ENCODE measurements at regions not wholly inside any gene's neighbourhood (a gene's known extent, or its start where the extent isn't known, plus 50 kb on each side); places are given as distances from the start of the nearest gene placed in this dataset.

GRCh38 chr4:124201636-124202035, 510.9 kb downstream of the ANKRD50 start:
- H3K4me1 ChIP-seq (ENCODE audit: insufficient read depth, low read length), result no peaks in the 10 kb centered on the region
- no peaks in the 10 kb centered on the region for H3K27me3 ChIP-seq (ENCODE audit: insufficient read depth, low read length)
- H3K36me3 ChIP-seq (ENCODE audit: insufficient read depth, low read length), result no peaks in the 10 kb centered on the region
- no peak overlapping the region for H2AFZ ChIP-seq (ENCODE audit: low read depth, low read length)
- H3K4me3 ChIP-seq (ENCODE audit: low read length), result no peak overlapping the region
- no peaks in the 10 kb centered on the region for H3K9me3 ChIP-seq (ENCODE audit: low read length)

GRCh38 chr4:124202099-124202498, 510.4 kb downstream of the ANKRD50 start:
- no peaks in the 10 kb centered on the region for H3K36me3 ChIP-seq (ENCODE audit: insufficient read depth, low read length)
- no peaks in the 10 kb centered on the region for H3K27me3 ChIP-seq (ENCODE audit: insufficient read depth, low read length)
- H2AFZ ChIP-seq (ENCODE audit: low read depth, low read length), result no peak overlapping the region
- no peaks in the 10 kb centered on the region for H3K9me3 ChIP-seq (ENCODE audit: low read length)
- no peaks in the 10 kb centered on the region for H3K4me1 ChIP-seq (ENCODE audit: insufficient read depth, low read length)
- no peak overlapping the region for H3K4me3 ChIP-seq (ENCODE audit: low read length)

- H3K4me1 ChIP-seq (ENCODE audit: insufficient read depth, low read length), result no peaks in the 10 kb centered on the region
- no peak overlapping the region for H3K4me3 ChIP-seq (ENCODE audit: low read length)
- H2AFZ ChIP-seq (ENCODE audit: low read depth, low read length), result no peak overlapping the region
- H3K27me3 ChIP-seq (ENCODE audit: insufficient read depth, low read length), result no peaks in the 10 kb centered on the region
- no peaks in the 10 kb centered on the region for H3K9me3 ChIP-seq (ENCODE audit: low read length)
- H3K36me3 ChIP-seq (ENCODE audit: insufficient read depth, low read length), result no peaks in the 10 kb centered on the region
Observed at GRCh38 chr4:124203613-124204238, 508.8 kb downstream of the ANKRD50 start.

GRCh38 chr4:124206779-124207605, 505.5 kb downstream of the ANKRD50 start:
- Histone ChIP-seq H3K4me1 (ENCODE audit: insufficient read depth, low read length) (no peaks in the 10 kb centered on the region), H3K9me3 (ENCODE audit: low read length) (no peaks in the 10 kb centered on the region), H2AFZ (ENCODE audit: low read depth, low read length) (no peak overlapping the region), H3K36me3 (ENCODE audit: insufficient read depth, low read length) (no peaks in the 10 kb centered on the region), H3K27me3 (ENCODE audit: insufficient read depth, low read length) (no peaks in the 10 kb centered on the region), H3K4me3 (ENCODE audit: low read length) (no peak overlapping the region)

- no peaks in the 10 kb centered on the region for H3K27me3 ChIP-seq (ENCODE audit: insufficient read depth, low read length)
- no peaks in the 10 kb centered on the region for H3K4me1 ChIP-seq (ENCODE audit: insufficient read depth, low read length)
- no peaks in the 10 kb centered on the region for H3K9me3 ChIP-seq (ENCODE audit: low read length)
- no peaks in the 10 kb centered on the region for H3K36me3 ChIP-seq (ENCODE audit: insufficient read depth, low read length)
- H3K4me3 ChIP-seq (ENCODE audit: low read length), result no peak overlapping the region
- no peak overlapping the region for H2AFZ ChIP-seq (ENCODE audit: low read depth, low read length)
Observed at GRCh38 chr4:124209211-124209610, 503.3 kb downstream of the ANKRD50 start.

GRCh38 chr4:124209626-124210025, 502.9 kb downstream of the ANKRD50 start:
- no peaks in the 10 kb centered on the region for H3K4me1 ChIP-seq (ENCODE audit: insufficient read depth, low read length)
- no peaks in the 10 kb centered on the region for H3K36me3 ChIP-seq (ENCODE audit: insufficient read depth, low read length)
- no peaks in the 10 kb centered on the region for H3K9me3 ChIP-seq (ENCODE audit: low read length)
- H2AFZ ChIP-seq (ENCODE audit: low read depth, low read length), result no peak overlapping the region
- no peak overlapping the region for H3K4me3 ChIP-seq (ENCODE audit: low read length)
- H3K27me3 ChIP-seq (ENCODE audit: insufficient read depth, low read length), result no peaks in the 10 kb centered on the region

GRCh38 chr4:124210746-124211145, 501.8 kb downstream of the ANKRD50 start:
- Histone ChIP-seq H3K4me1 (ENCODE audit: insufficient read depth, low read length) (no peaks in the 10 kb centered on the region), H3K36me3 (ENCODE audit: insufficient read depth, low read length) (no peaks in the 10 kb centered on the region), H3K27me3 (ENCODE audit: insufficient read depth, low read length) (no peaks in the 10 kb centered on the region), H3K4me3 (ENCODE audit: low read length) (no peak overlapping the region), H3K9me3 (ENCODE audit: low read length) (no peaks in the 10 kb centered on the region), H2AFZ (ENCODE audit: low read depth, low read length) (no peak overlapping the region)

- Histone ChIP-seq H2AFZ (ENCODE audit: low read depth, low read length) (no peak overlapping the region), H3K4me1 (ENCODE audit: insufficient read depth, low read length) (no peaks in the 10 kb centered on the region), H3K27me3 (ENCODE audit: insufficient read depth, low read length) (no peaks in the 10 kb centered on the region), H3K9me3 (ENCODE audit: low read length) (no peaks in the 10 kb centered on the region), H3K36me3 (ENCODE audit: insufficient read depth, low read length) (no peaks in the 10 kb centered on the region), H3K4me3 (ENCODE audit: low read length) (no peak overlapping the region)
Observed at GRCh38 chr4:124212815-124213630, 499.5 kb downstream of the ANKRD50 start.

GRCh38 chr4:124219389-124219788, 493.1 kb downstream of the ANKRD50 start:
- H3K27me3 ChIP-seq (ENCODE audit: insufficient read depth, low read length), result no peaks in the 10 kb centered on the region
- no peak overlapping the region for H2AFZ ChIP-seq (ENCODE audit: low read depth, low read length)
- H3K4me1 ChIP-seq (ENCODE audit: insufficient read depth, low read length), result no peaks in the 10 kb centered on the region
- H3K9me3 ChIP-seq (ENCODE audit: low read length), result no peaks in the 10 kb centered on the region
- H3K4me3 ChIP-seq (ENCODE audit: low read length), result no peak overlapping the region
- no peaks in the 10 kb centered on the region for H3K36me3 ChIP-seq (ENCODE audit: insufficient read depth, low read length)

- H3K4me1 ChIP-seq (ENCODE audit: insufficient read depth, low read length), result no peaks in the 10 kb centered on the region
- no peak overlapping the region for H2AFZ ChIP-seq (ENCODE audit: low read depth, low read length)
- no peaks in the 10 kb centered on the region for H3K27me3 ChIP-seq (ENCODE audit: insufficient read depth, low read length)
- no peaks in the 10 kb centered on the region for H3K9me3 ChIP-seq (ENCODE audit: low read length)
- no peaks in the 10 kb centered on the region for H3K36me3 ChIP-seq (ENCODE audit: insufficient read depth, low read length)
- H3K4me3 ChIP-seq (ENCODE audit: low read length), result no peak overlapping the region
Observed at GRCh38 chr4:124224256-124224655, 488.3 kb downstream of the ANKRD50 start.

- Histone ChIP-seq H3K4me3 (ENCODE audit: low read length) (no peak overlapping the region), H3K4me1 (ENCODE audit: insufficient read depth, low read length) (no peaks in the 10 kb centered on the region)
Observed at GRCh38 chr4:124227981-124228380, 484.6 kb downstream of the ANKRD50 start.

GRCh38 chr4:124230268-124230667, 482.3 kb downstream of the ANKRD50 start:
- H3K4me3 ChIP-seq (ENCODE audit: low read length), result no peak overlapping the region
- no peaks in the 10 kb centered on the region for H3K9me3 ChIP-seq (ENCODE audit: low read length)
- H2AFZ ChIP-seq (ENCODE audit: low read depth, low read length), result no peak overlapping the region
- no peaks in the 10 kb centered on the region for H3K36me3 ChIP-seq (ENCODE audit: insufficient read depth, low read length)
- H3K4me1 ChIP-seq (ENCODE audit: insufficient read depth, low read length), result no peaks in the 10 kb centered on the region
- no peaks in the 10 kb centered on the region for H3K27me3 ChIP-seq (ENCODE audit: insufficient read depth, low read length)

More at GRCh38 chr4:124227981-124228380, 484.6 kb downstream of the ANKRD50 start:
- no peaks in the 10 kb centered on the region for H3K27me3 ChIP-seq (ENCODE audit: insufficient read depth, low read length)
- no peak overlapping the region for H2AFZ ChIP-seq (ENCODE audit: low read depth, low read length)
- H3K36me3 ChIP-seq (ENCODE audit: insufficient read depth, low read length), result no peaks in the 10 kb centered on the region
- H3K9me3 ChIP-seq (ENCODE audit: low read length), result no peaks in the 10 kb centered on the region

- Histone ChIP-seq H3K36me3 (ENCODE audit: insufficient read depth, low read length) (no peaks in the 10 kb centered on the region), H2AFZ (ENCODE audit: low read depth, low read length) (no peak overlapping the region), H3K27me3 (ENCODE audit: insufficient read depth, low read length) (no peaks in the 10 kb centered on the region), H3K9me3 (ENCODE audit: low read length) (no peaks in the 10 kb centered on the region), H3K4me3 (ENCODE audit: low read length) (no peak overlapping the region), H3K4me1 (ENCODE audit: insufficient read depth, low read length) (no peaks in the 10 kb centered on the region)
Observed at GRCh38 chr4:124234771-124235170, 477.8 kb downstream of the ANKRD50 start.

Data from neuron (in vitro differentiated cells).